IPS-18c (cell line): ENCODE measurements at regions not wholly inside any gene's neighbourhood (a gene's known extent, or its start where the extent isn't known, plus 50 kb on each side); places are given as distances from the start of the nearest gene placed in this dataset.

Source experiments
- H3K4me3 ChIP-seq: 2 replicates; pipeline ENCODE4 v1.7.0; 2013; ENCODE audit warnings: low read depth, mild to moderate bottlenecking, low read length, moderate library complexity; ENCODE audit not compliant: insufficient read depth
- H3K9me3 ChIP-seq: one replicate; pipeline ENCODE4 v1.6.1; 2013; ENCODE audit warnings: mild to moderate bottlenecking, low read length, moderate library complexity; ENCODE audit not compliant: control insufficient read depth, insufficient read depth

- H3K4me3 ChIP-seq, result no peak overlapping the region
Measured at GRCh38 chr10:130427216-130427722, 291.1 kb downstream of the GLRX3 start.

GRCh38 chr10:130428936-130429335 lies 292.7 kb downstream of the GLRX3 start:
- no peak overlapping the region for H3K4me3 ChIP-seq
- H3K9me3 ChIP-seq, result peaks cover 26% of the 10 kb centered on the region

More at GRCh38 chr10:130427216-130427722, 291.1 kb downstream of the GLRX3 start:
- H3K9me3 ChIP-seq, result peaks cover 26% of the 10 kb centered on the region

DNA sequence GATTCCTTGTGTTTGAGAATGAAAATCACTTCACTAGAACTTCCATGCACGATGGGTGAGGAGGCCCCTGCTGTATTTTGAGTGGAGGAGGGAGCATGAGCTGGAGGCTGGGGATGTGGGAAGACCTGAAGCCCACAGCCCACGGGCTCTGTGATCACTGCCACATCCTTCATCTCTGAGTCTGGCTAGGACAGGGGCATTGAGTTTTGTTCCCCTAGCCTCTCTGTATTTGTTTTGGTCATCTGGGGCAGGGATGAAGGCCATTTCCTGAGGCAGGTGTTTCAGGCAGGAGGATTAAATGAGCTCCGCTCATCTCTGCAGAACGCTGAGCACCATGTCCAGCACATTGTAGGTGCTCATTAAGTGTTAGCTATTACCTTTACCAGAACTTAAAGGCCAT lies 293.6 kb downstream of the GLRX3 start:
- peaks cover 26% of the 10 kb centered on the region for H3K9me3 ChIP-seq

DNA sequence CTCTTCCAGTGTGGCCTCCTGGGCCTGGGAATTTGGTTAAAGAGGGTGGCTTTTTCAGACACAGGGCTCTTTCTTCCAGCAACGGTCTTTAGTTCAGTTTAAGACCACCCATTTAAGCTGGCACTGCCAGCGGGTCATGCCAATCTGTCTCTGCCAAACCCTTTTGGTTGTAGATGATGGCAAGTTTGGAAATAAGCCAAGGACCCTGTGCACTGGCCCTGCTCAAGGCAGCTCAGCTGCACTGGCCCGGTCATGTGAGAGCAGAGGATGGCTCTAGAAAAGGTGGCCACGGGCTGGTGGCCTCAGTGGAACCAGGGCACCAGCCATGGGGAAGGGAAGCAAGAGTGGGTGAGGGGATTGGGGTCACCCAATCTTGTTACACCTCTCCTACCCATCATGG lies 294.1 kb downstream of the GLRX3 start:
- H3K9me3 ChIP-seq, result peaks cover 24% of the 10 kb centered on the region
- no peak overlapping the region for H3K4me3 ChIP-seq

More for the DNA sequence above, 293.6 kb downstream of the GLRX3 start:
- no peak overlapping the region for H3K4me3 ChIP-seq

DNA sequence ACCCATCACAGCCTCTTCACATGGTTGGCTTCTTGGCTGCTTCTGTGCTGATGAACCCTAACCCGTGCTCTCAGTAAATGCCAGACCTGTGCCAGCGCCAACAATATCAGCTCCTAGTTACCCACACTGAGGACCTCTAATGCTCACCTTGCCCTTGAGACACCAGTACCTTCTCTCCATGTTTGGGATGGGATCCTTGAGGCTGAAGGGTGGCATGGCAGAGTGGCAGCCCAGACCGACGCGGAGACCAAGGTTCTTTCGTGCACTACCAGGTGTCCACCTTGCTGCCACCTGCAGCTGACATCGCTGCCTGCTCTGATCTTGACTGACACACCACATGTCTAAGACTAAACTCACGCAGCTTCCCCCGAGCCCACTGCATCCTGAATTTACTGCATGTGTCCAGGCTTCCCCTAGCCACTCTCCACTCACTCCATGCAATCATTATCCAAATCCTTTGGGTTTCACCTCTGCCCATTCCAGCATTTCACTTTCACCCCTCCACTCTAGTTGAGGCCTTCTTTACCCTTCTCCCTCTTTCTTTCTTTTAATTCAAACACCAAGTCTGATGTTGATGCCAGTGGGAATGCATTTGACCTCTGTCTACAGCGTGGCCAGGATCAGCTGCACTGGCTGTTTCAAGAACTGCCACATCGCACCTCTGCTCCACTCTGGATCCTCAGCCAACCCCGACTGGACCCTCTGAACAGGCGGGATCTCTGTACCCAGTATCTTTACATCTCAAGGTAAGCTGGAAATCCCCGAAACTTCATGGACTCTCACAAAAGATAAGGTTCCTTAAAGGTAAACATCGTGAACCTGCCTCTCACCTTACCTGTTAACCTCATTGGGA lies 294.9 kb downstream of the GLRX3 start:
- H3K4me3 ChIP-seq, result no peak overlapping the region
- peaks cover 24% of the 10 kb centered on the region for H3K9me3 ChIP-seq

DNA sequence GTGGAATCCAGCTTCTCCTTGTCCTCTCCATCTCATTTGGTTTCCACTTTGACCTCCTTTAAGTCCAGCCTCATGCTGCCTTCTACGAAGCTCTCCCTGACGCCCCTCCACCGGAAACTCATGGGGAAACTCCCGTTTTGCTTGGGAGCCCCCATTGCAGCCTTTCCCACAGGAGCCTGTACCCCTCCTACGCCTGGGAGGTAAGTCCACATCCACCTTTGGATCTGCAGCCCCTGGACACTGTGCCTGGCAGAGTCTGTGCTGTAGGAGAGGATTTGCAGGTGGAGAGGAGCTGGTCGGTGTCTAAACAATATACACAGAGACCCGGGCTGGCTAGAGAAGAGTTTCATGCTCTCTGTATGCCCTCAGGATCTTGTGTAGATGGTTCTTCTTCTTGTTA lies 296.1 kb downstream of the GLRX3 start:
- H3K4me3 ChIP-seq, result no peak overlapping the region
- peaks cover 22% of the 10 kb centered on the region for H3K9me3 ChIP-seq

- H3K4me3 ChIP-seq, result no peak overlapping the region
- H3K9me3 ChIP-seq, result peaks cover 22% of the 10 kb centered on the region
Measured at GRCh38 chr10:130432850-130433249, 296.7 kb downstream of the GLRX3 start.

GRCh38 chr10:130434446-130435385 lies 298.5 kb downstream of the GLRX3 start:
- peaks cover 19% of the 10 kb centered on the region for H3K9me3 ChIP-seq
- no peak overlapping the region for H3K4me3 ChIP-seq

- Histone ChIP-seq H3K4me3 (no peak overlapping the region), H3K9me3 (peaks cover 15% of the 10 kb centered on the region)
Measured at GRCh38 chr10:130435961-130436360, 299.8 kb downstream of the GLRX3 start.

GRCh38 chr10:130438861-130439260 lies 302.7 kb downstream of the GLRX3 start:
- H3K4me3 ChIP-seq, result no peak overlapping the region
- no peaks in the 10 kb centered on the region for H3K9me3 ChIP-seq

DNA sequence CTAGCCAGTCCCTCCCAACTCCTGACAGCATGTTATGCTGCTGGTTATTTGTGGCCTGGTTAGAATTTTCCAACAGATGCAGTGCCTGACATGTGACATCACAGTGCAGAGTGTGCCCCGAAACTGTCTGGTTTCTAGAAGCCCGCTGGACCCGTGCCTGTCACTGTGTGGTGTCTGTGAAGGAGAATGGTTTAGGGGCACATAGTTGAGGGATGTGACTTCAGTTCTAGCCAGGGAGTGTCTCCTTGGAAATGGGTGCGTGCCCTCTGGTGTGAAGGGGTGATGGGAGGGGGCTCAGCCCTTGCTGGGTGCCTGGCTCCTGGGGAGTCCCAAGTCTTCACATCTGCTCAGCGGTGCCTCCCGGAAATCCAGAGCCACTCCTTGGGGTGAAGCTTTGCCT lies 303.6 kb downstream of the GLRX3 start:
- Histone ChIP-seq H3K4me3 (no peak overlapping the region), H3K9me3 (no peaks in the 10 kb centered on the region)

- Histone ChIP-seq H3K4me3 (no peak overlapping the region), H3K9me3 (no peaks in the 10 kb centered on the region)
Measured at GRCh38 chr10:130440494-130440893, 304.3 kb downstream of the GLRX3 start.

- Histone ChIP-seq H3K4me3 (no peak overlapping the region), H3K9me3 (no peaks in the 10 kb centered on the region)
Measured at GRCh38 chr10:130440971-130441370, 304.8 kb downstream of the GLRX3 start.

- Histone ChIP-seq H3K9me3 (no peaks in the 10 kb centered on the region), H3K4me3 (no peak overlapping the region)
Measured at GRCh38 chr10:130443066-130443465, 306.9 kb downstream of the GLRX3 start.

GRCh38 chr10:130453036-130453720 lies 317.0 kb downstream of the GLRX3 start:
- no peak overlapping the region for H3K4me3 ChIP-seq
- H3K9me3 ChIP-seq, result peaks cover 24% of the 10 kb centered on the region

- H3K4me3 ChIP-seq, result no peak overlapping the region
- H3K9me3 ChIP-seq, result peaks cover 27% of the 10 kb centered on the region
Measured at GRCh38 chr10:130453721-130454542, 317.7 kb downstream of the GLRX3 start.
